ENCODE measurements at regions not wholly inside any gene's neighbourhood (a gene's known extent, or its start where the extent isn't known, plus 50 kb on each side); places are given as distances from the start of the nearest gene placed in this dataset.
A peak's percentile ranks its signal among the peaks of the same experiment; 100 is the strongest.

DNA sequence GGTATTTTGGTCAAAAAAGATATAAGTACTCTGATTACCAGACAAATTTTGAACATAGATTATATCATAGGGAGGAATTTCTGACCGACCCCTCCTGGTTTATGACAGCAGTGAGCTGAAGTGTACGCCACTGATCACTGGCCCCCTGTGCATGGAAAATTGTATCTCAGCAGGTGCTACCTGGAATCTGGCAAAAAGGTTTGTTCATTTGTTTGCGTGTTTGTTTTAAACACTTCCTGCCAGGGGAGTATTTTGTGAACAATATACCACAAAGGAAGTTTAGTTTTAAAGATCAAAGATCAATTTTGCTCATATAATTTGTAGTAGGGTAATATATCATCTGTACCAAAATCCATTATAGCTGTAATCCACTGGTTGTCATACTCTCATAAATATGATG lies 219.7 kb upstream of the TENM3 start:
- no peak for DNase-seq (ENCODE audit: low read depth)
- TF ChIP-seq, protein P1, sequence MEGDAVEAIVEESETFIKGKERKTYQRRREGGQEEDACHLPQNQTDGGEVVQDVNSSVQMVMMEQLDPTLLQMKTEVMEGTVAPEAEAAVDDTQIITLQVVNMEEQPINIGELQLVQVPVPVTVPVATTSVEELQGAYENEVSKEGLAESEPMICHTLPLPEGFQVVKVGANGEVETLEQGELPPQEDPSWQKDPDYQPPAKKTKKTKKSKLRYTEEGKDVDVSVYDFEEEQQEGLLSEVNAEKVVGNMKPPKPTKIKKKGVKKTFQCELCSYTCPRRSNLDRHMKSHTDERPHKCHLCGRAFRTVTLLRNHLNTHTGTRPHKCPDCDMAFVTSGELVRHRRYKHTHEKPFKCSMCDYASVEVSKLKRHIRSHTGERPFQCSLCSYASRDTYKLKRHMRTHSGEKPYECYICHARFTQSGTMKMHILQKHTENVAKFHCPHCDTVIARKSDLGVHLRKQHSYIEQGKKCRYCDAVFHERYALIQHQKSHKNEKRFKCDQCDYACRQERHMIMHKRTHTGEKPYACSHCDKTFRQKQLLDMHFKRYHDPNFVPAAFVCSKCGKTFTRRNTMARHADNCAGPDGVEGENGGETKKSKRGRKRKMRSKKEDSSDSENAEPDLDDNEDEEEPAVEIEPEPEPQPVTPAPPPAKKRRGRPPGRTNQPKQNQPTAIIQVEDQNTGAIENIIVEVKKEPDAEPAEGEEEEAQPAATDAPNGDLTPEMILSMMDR (conservative IDR thresholded peaks at IDR 0.05; ENCODE audit: low read depth, low read length): no peak
- H3K4me3 ChIP-seq (ENCODE audit: low read length): no peak overlapping the region

DNA sequence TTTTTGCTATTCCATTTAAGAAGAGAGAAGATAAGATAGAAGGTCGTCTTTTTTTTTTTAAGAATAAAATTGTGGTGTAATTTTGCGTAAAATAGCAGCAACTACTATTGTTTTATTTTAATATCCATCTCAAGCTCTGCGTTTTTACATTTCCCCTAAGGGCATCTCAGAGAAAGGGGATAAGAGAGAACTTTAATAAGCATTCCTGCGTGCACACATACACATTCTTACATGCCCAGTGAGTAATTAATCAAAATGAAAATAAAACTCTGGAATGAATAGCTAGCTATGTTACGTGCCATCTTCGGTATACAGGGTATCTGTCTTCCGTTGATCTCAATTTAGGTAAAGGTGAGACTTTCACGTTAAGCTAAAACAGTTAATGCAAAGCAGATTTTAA lies 200.3 kb upstream of the TENM3 start:
- no peak for DNase-seq (ENCODE audit: low read depth)
- TF ChIP-seq, protein P1 (conservative IDR thresholded peaks at IDR 0.05; ENCODE audit: low read depth, low read length): no peak
- no peak overlapping the region for H3K4me3 ChIP-seq (ENCODE audit: low read length)

DNA sequence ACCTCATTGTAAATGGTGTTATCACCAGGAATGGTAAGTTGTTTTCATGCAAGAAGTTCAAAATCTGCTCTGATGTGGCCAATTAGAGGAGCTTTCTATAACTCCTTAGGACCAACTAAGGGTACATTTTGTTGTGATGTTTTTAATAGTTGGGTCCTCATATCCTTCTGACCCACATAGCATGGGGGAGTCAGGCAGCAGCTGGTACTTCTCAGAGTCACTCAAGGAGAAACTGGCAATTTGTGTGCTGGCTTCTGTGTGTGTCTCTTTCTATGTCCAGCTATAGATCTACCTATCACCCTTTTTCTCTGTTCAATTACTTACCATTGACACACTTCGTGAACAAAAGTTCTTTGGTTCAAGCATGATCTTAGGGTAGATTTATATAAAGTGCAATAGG lies 194.3 kb upstream of the TENM3 start:
- no peak overlapping the region for H3K4me3 ChIP-seq (ENCODE audit: low read length)
- TF ChIP-seq, protein P1 (conservative IDR thresholded peaks at IDR 0.05; ENCODE audit: low read depth, low read length): no peak
- no peak for DNase-seq (ENCODE audit: low read depth)

DNA sequence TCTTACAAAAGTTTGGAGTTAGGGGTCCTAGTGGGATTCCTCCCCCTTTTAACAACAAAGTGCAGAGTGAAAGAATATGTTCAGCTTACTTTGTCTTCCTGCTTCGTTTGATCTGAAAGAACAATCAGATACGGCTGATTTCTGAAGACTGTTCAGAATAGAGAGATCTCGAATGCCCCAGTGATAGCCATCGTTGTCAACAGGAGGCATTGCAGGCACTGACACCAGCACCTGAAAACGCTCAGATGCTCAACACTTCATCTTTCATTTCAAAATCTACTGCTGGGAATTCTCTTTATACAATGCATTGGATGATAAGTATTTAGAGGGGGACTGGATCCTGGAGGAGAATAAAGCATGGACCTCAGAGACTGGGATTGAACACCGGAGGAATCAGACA lies 186.3 kb upstream of the TENM3 start:
- TF ChIP-seq, protein P1 (conservative IDR thresholded peaks at IDR 0.05; ENCODE audit: low read depth, low read length): no peak

DNA sequence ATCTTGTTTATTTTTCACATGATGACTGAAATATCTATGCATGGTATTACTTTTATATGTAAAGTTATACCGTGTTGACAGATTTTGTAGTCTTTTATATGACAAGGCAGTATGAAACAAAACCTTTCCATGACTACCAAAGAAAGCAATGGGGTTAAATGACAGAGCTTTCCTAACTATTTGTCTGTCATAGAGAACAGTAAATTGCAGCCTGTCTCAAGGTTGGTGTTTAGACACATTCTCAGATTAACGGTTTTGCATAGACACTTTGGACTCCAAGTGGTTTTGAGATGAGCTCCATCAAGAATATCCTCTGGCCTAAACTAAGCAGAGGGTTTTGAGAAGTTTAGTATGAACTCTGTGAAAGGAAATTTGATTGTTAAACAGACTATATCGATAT lies 180.7 kb upstream of the TENM3 start:
- no peak for DNase-seq (ENCODE audit: low read depth)
- TF ChIP-seq, protein P1 (conservative IDR thresholded peaks at IDR 0.05; ENCODE audit: low read depth, low read length): no peak

More for the DNA sequence above, 186.3 kb upstream of the TENM3 start:
- no peak overlapping the region for H3K4me3 ChIP-seq (ENCODE audit: low read length)
- no peak for DNase-seq (ENCODE audit: low read depth)

DNA sequence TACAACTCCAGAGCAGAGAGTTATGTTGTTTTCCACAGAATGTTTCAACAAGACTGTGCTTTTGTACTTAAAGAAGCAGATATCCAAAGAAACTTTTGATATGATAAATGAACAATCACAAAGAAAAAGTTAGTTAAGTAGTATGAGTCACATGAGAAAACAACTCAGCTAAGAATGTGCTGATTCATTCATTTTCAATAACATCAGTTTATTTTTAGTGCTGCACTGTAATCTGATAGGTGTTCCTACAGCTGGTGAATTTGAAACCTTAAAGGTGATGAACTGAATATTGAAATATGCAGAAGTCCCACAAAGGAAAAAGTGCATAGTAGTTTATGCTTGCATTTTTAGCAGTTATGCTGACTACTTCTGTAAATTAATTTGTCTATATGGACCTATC lies 180.3 kb upstream of the TENM3 start:
- peak; percentile 60 for DNase-seq (ENCODE audit: low read depth)
- TF ChIP-seq, protein P1 (conservative IDR thresholded peaks at IDR 0.05; ENCODE audit: low read depth, low read length): no peak
- no peak overlapping the region for H3K4me3 ChIP-seq (ENCODE audit: low read length)

More for the DNA sequence above, 180.7 kb upstream of the TENM3 start:
- H3K4me3 ChIP-seq (ENCODE audit: low read length): no peak overlapping the region

DNA sequence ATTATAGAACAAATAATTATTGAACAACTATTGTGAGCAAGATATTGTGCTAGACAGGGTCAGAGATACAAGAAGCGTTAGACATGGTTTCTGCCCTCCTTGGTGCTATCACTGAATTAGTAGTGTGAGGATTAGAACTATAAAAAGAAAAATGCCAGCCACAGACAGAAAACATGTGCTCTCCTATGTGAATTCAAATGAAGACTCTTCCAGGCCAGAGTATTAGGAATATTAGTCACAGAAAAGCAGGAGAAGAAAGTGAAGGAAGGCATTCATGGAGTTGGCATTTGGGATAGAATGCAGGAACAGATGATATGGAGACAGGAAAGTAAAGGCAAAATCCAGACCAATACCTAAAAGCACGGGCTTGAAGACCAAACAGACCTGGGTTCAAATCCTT lies 179.6 kb upstream of the TENM3 start:
- DNase-seq (ENCODE audit: low read depth): no peak
- no peak overlapping the region for H3K4me3 ChIP-seq (ENCODE audit: low read length)
- TF ChIP-seq, protein P1 (conservative IDR thresholded peaks at IDR 0.05; ENCODE audit: low read depth, low read length): no peak

Data from retinal pigment epithelial cell (primary cell).